Mesenchymal stem cell (in vitro differentiated cells and primary cell): ENCODE measurements at regions not wholly inside any gene's neighbourhood (a gene's known extent, or its start where the extent isn't known, plus 50 kb on each side); places are given as distances from the start of the nearest gene placed in this dataset.

Experiments used
- DNase-seq: peaks from one replicate; pipeline ENCODE4 v3.0.0-alpha.2; 2013
- H2AFZ ChIP-seq: one replicate; pipeline ENCODE4 v1.6.1; 2013; ENCODE audit warnings: low read depth, mild to moderate bottlenecking, control low read depth, inconsistent platforms, low read length, moderate library complexity
- H2AK5ac ChIP-seq: 2 replicates; pipeline ENCODE4 v1.6.1; 2013; ENCODE audit warnings: low read length, moderate library complexity, mild to moderate bottlenecking, inconsistent platforms; ENCODE audit not compliant: severe bottlenecking
- H2BK120ac ChIP-seq: one replicate; pipeline ENCODE4 v1.6.1; 2013; ENCODE audit warnings: low read depth, mild to moderate bottlenecking, inconsistent platforms, low read length, moderate library complexity
- H2BK12ac ChIP-seq, 2 experiments: one replicate each; pipeline ENCODE4 v1.6.1; 2013; ENCODE audit warnings: inconsistent platforms in 2 of 2, low read length in 2 of 2, mild to moderate bottlenecking in 2 of 2, moderate library complexity in 2 of 2, control low read depth in 1 of 2
- H2BK15ac ChIP-seq: one replicate; pipeline ENCODE4 v1.6.1; 2013; ENCODE audit warnings: mild to moderate bottlenecking, low read depth, inconsistent platforms; ENCODE audit not compliant: poor library complexity, severe bottlenecking
- H2BK5ac ChIP-seq: 2 replicates; pipeline ENCODE4 v1.6.1; 2013; ENCODE audit warnings: low read depth, mild to moderate bottlenecking, low read length, control low read depth, inconsistent platforms; ENCODE audit not compliant: poor library complexity, severe bottlenecking
- H3K14ac ChIP-seq, 2 experiments: one replicate each; pipeline ENCODE4 v1.6.1; 2013; ENCODE audit warnings: inconsistent platforms in 2 of 2, low read length in 2 of 2, control low read depth in 1 of 2, mild to moderate bottlenecking in 1 of 2, moderate library complexity in 1 of 2
- H3K18ac ChIP-seq, 2 experiments: one replicate each; pipeline ENCODE4 v1.6.1; 2013; ENCODE audit warnings: inconsistent platforms in 2 of 2, low read length in 2 of 2, control low read depth in 1 of 2, low read depth in 1 of 2, mild to moderate bottlenecking in 1 of 2
- H3K23ac ChIP-seq, 2 experiments: one replicate each; pipeline ENCODE4 v1.6.1; 2013; ENCODE audit warnings: inconsistent platforms in 2 of 2, low read length in 2 of 2, mild to moderate bottlenecking in 2 of 2, moderate library complexity in 2 of 2, control low read depth in 1 of 2
- H3K27ac ChIP-seq: 2 replicates; pipeline ENCODE4 v1.5.1; 2013; ENCODE audit warnings: mild to moderate bottlenecking, moderate library complexity, low read length, control low read depth, inconsistent platforms; ENCODE audit not compliant: poor library complexity, severe bottlenecking
- H3K27me3 ChIP-seq, 2 experiments: 2 replicates each; pipeline versions ENCODE4 v1.6.1 to v1.7.0; 2013; ENCODE audit warnings: low read length in 2 of 2, mild to moderate bottlenecking in 2 of 2, moderate library complexity in 2 of 2, control low read depth in 1 of 2, inconsistent platforms in 1 of 2; ENCODE audit not compliant: control insufficient read depth in 1 of 2, insufficient read depth in 1 of 2
- H3K36me3 ChIP-seq, 2 experiments: 2 replicates each; pipeline versions ENCODE4 v1.6.1 to v1.7.0; 2013; ENCODE audit warnings: low read length in 2 of 2, control low read depth in 1 of 2, inconsistent platforms in 1 of 2, low read depth in 1 of 2, mild to moderate bottlenecking in 1 of 2; ENCODE audit not compliant: insufficient read depth in 2 of 2, control insufficient read depth in 1 of 2
- H3K4ac ChIP-seq, 2 experiments: one replicate each; pipeline ENCODE4 v1.6.1; 2013; ENCODE audit warnings: inconsistent platforms in 2 of 2, low read length in 2 of 2, mild to moderate bottlenecking in 2 of 2, moderate library complexity in 2 of 2, control low read depth in 1 of 2, low read depth in 1 of 2
- H3K4me1 ChIP-seq: 2 replicates; pipeline ENCODE4 v1.6.1; 2013; ENCODE audit warnings: low read depth, low read length, control low read depth; ENCODE audit not compliant: control insufficient read depth, insufficient read depth
- H3K4me2 ChIP-seq: 2 replicates; pipeline ENCODE4 v1.6.1; 2013; ENCODE audit warnings: low read length, mild to moderate bottlenecking, inconsistent platforms; ENCODE audit not compliant: poor library complexity, severe bottlenecking
- H3K4me3 ChIP-seq, 2 experiments: 2 replicates each; pipeline versions ENCODE4 v1.5.1 to v1.7.0; 2013; ENCODE audit warnings: low read length in 2 of 2, mild to moderate bottlenecking in 2 of 2, control low read depth in 1 of 2, low read depth in 1 of 2; ENCODE audit not compliant: insufficient read depth in 1 of 2
- H3K79me1 ChIP-seq: replicated peaks from 2 replicates; pipeline ENCODE4 v1.6.1; 2013; ENCODE audit warnings: mild to moderate bottlenecking, control low read depth, low read length, inconsistent platforms; ENCODE audit not compliant: poor library complexity, severe bottlenecking
- H3K9ac ChIP-seq: 2 replicates; pipeline ENCODE4 v1.7.0; 2013; ENCODE audit warnings: mild to moderate bottlenecking, low read length, moderate library complexity
- H3K9me3 ChIP-seq: 2 replicates; pipeline ENCODE4 v1.7.0; 2013; ENCODE audit warnings: mild to moderate bottlenecking, low read length; ENCODE audit not compliant: control insufficient read depth
- H4K8ac ChIP-seq: one replicate; pipeline ENCODE4 v1.6.1; 2013; ENCODE audit warnings: inconsistent platforms, mild to moderate bottlenecking, low read length, moderate library complexity
- H4K91ac ChIP-seq: one replicate; pipeline ENCODE4 v1.6.1; 2013; ENCODE audit warnings: mild to moderate bottlenecking, low read length, inconsistent platforms
- WGBS: methylation state at CpG from one replicate; pipeline ENCODE4 v1.1.7; 2013; ENCODE audit warnings: mixed read lengths; 5-methylcytosine and 5-hydroxymethylcytosine counted together

DNA sequence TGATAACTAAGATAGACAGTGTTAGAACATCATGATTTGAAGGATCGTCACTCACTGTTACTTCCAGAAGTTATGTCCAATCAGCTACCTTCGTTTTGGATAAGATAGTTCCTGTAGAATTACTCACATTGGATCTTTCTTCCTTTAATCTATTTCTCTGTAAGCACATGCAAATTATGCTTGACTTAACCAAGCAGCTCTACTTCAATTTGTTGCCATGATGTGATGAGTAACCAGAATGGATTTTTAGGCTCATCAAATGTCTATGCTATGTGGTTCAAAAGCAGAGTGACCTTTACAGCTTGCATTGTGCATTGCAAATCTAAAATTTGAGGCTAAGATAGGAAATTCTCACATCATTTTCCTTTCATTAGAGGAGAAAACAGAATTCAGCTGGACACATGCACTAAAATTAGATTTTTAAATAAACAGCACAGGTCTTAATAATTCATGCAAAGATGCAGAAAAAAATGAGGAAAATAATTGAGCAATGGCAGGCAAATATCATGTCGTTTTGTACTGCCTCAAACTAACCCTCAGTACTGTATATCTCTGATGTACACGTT, 76.7 kb upstream of the ZFP64 start:
- H3K18ac ChIP-seq: no peak overlapping the region
- H2BK120ac ChIP-seq: no peak overlapping the region
- no peaks in the 10 kb centered on the region for H3K36me3 ChIP-seq
- H3K79me1 ChIP-seq: no peaks in the 10 kb centered on the region
- peaks cover under 1% of the 10 kb centered on the region for H3K9me3 ChIP-seq
- H3K23ac ChIP-seq: no peak overlapping the region
- H2BK15ac ChIP-seq: no peak overlapping the region
- H4K91ac ChIP-seq: no peak overlapping the region
- H3K4me2 ChIP-seq: no peak overlapping the region
- H3K4me3 ChIP-seq: no peak overlapping the region
- DNase-seq: peak; percentile 68
- H4K8ac ChIP-seq: no peak overlapping the region
- no peak overlapping the region for H3K9ac ChIP-seq
- peaks cover 0 to 5% of the 10 kb centered on the region in 2 experiments for H3K27me3 ChIP-seq
- no peak overlapping the region for H2BK5ac ChIP-seq
- no peak overlapping the region for H3K14ac ChIP-seq
- no peak overlapping the region for H3K4ac ChIP-seq
- H3K27ac ChIP-seq: no peak overlapping the region
- no peak overlapping the region for H2AFZ ChIP-seq
- no peak overlapping the region for H2AK5ac ChIP-seq
- H2BK12ac ChIP-seq: no peak overlapping the region
- H3K4me1 ChIP-seq: no peaks in the 10 kb centered on the region
- 17% methylated on average over 1 of the region's 4 CpGs for WGBS

DNA sequence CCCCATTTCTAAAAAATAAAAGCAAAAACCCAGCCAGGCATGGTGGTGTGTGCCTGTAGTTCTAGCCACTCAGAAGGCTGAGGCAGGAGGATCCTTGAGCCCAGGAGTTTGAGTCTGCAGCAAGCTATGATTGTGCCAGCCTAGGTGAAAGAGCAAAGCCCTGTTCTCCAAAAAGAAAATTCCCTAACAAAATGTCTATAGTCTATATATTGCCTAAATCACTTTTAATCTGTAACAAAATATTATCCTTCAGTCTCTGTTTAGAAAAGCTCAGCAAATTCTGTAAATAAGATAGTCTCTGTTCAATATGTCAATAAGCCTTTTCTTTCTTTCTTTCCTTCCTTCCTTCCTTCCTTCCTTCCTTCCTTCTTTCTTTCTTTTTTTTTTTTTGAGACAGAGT, 75.8 kb upstream of the ZFP64 start:
- no peaks in the 10 kb centered on the region for H3K79me1 ChIP-seq
- H2BK5ac ChIP-seq: no peak overlapping the region
- H3K36me3 ChIP-seq: no peaks in the 10 kb centered on the region
- peak overlapping the region in 1 of 2 experiments; percentile 71 for H2BK12ac ChIP-seq
- no peak for DNase-seq
- H3K23ac ChIP-seq: no peak overlapping the region
- no peak overlapping the region for H3K18ac ChIP-seq
- peaks cover 0 to 8% of the 10 kb centered on the region in 2 experiments for H3K27me3 ChIP-seq
- H2AK5ac ChIP-seq: no peak overlapping the region
- no peak overlapping the region for H4K8ac ChIP-seq
- H3K9ac ChIP-seq: no peak overlapping the region
- H3K4me3 ChIP-seq: no peak overlapping the region
- no peak overlapping the region for H3K4ac ChIP-seq
- H2BK15ac ChIP-seq: no peak overlapping the region
- H3K9me3 ChIP-seq: peaks cover 4% of the 10 kb centered on the region
- H2BK120ac ChIP-seq: no peak overlapping the region
- no peak overlapping the region for H3K27ac ChIP-seq
- H4K91ac ChIP-seq: no peak overlapping the region
- no peak overlapping the region for H2AFZ ChIP-seq
- H3K4me2 ChIP-seq: no peak overlapping the region
- H3K4me1 ChIP-seq: no peaks in the 10 kb centered on the region
- H3K14ac ChIP-seq: no peak overlapping the region

DNA sequence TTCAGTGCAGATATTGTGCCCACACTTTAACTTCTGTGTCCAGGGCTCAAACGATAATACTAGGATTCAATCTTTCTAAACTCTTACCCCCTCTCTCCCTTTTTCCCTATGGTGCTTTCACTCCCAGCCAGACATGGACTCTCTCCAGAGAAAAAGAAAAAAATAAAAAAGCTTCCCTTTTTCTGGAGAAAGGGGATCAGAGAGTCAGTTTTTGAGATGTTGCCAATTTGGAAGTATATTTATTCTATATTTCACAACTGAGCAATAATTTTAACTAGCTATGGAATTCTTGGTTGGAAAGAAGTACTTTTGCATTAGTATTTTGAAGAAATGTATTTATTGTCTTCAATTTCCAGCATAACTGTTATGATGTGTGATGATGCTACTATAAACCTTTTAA, 72.2 kb upstream of the ZFP64 start:
- Histone ChIP-seq H3K79me1 (no peaks in the 10 kb centered on the region), H3K9ac (no peak overlapping the region), H3K4me1 (no peaks in the 10 kb centered on the region), H4K91ac (no peak overlapping the region), H2AFZ (no peak overlapping the region), H3K23ac (no peak overlapping the region), H3K4me3 (no peak overlapping the region), H2BK5ac (no peak overlapping the region), H3K27ac (no peak overlapping the region), H3K9me3 (peaks cover 4% of the 10 kb centered on the region), H2BK15ac (no peak overlapping the region), H4K8ac (no peak overlapping the region), H3K27me3 (peaks cover 0 to 11% of the 10 kb centered on the region in 2 experiments), H3K4me2 (no peak overlapping the region), H3K36me3 (no peaks in the 10 kb centered on the region), H2BK120ac (no peak overlapping the region), H3K4ac (no peak overlapping the region), H3K14ac (no peak overlapping the region), H2AK5ac (no peak overlapping the region), H3K18ac (no peak overlapping the region), H2BK12ac (no peak overlapping the region)
- no peak for DNase-seq
- WGBS: 100% methylated on average over 1 of the region's 1 CpG

DNA sequence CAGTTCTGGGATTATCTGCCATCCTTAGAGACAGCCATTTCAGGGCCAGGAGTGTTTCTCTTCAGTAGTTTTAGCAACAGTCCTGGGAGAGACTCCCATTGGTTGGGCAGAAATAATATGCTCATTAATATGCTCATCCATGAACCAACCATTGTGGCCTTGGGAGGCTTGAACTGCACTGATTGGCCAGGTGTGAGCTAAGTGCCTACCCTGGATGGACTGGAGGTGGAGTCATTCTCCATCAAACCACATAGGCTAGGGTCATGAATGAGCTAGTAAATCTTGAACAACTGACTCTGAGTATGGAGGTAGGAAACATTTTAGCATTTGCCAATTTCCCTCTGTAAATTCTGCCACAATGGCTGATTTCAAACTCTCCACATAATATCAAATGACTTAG, 70.2 kb upstream of the ZFP64 start:
- H3K79me1 ChIP-seq: no peaks in the 10 kb centered on the region
- H3K4ac ChIP-seq: no peak overlapping the region
- DNase-seq: no peak
- no peak overlapping the region for H2AK5ac ChIP-seq
- H2BK12ac ChIP-seq: no peak overlapping the region
- no peak overlapping the region for H4K8ac ChIP-seq
- no peak overlapping the region for H3K18ac ChIP-seq
- H2BK120ac ChIP-seq: no peak overlapping the region
- no peak overlapping the region for H3K9ac ChIP-seq
- peaks cover 4% of the 10 kb centered on the region for H3K9me3 ChIP-seq
- no peak overlapping the region for H4K91ac ChIP-seq
- no peak overlapping the region for H2AFZ ChIP-seq
- H3K14ac ChIP-seq: no peak overlapping the region
- H3K4me2 ChIP-seq: no peak overlapping the region
- H3K4me3 ChIP-seq: no peak overlapping the region
- H3K27me3 ChIP-seq: peaks cover 0 to 12% of the 10 kb centered on the region in 2 experiments
- no peaks in the 10 kb centered on the region for H3K36me3 ChIP-seq
- H3K27ac ChIP-seq: no peak overlapping the region
- H2BK5ac ChIP-seq: no peak overlapping the region
- no peaks in the 10 kb centered on the region for H3K4me1 ChIP-seq
- no peak overlapping the region for H3K23ac ChIP-seq
- H2BK15ac ChIP-seq: no peak overlapping the region
